OCI-M1 (cell line): ENCODE measurements at regions not wholly inside any gene's neighbourhood (a gene's known extent, or its start where the extent isn't known, plus 50 kb on each side); places are given as distances from the start of the nearest gene placed in this dataset.

Experiments
- DNase-seq: peaks from one replicate; lab custom pipeline; 2025; lab: John Stamatoyannopoulos, UW

- no peak for DNase-seq
Measured at GRCh38 chr20:57970856-57971255, 257.6 kb downstream of the ANKRD60 start.

- no peak for DNase-seq
Measured at GRCh38 chr20:57970116-57970515, 258.3 kb downstream of the ANKRD60 start.

- DNase-seq = no peak
Measured at GRCh38 chr20:57968120-57968519, 258.3 kb upstream of the PMEPA1 start.

GRCh38 chr20:57967364-57967763, 257.5 kb upstream of the PMEPA1 start:
- no peak for DNase-seq

- no peak for DNase-seq
Measured at GRCh38 chr20:57966620-57967019, 256.8 kb upstream of the PMEPA1 start.

- no peak for DNase-seq
Measured at GRCh38 chr20:57965441-57965840, 255.6 kb upstream of the PMEPA1 start.

GRCh38 chr20:57964011-57964862, 254.4 kb upstream of the PMEPA1 start:
- DNase-seq = no peak

GRCh38 chr20:57960803-57961575, 251.2 kb upstream of the PMEPA1 start:
- DNase-seq = no peak

- DNase-seq = no peak
Measured at GRCh38 chr20:57959589-57959988, 249.8 kb upstream of the PMEPA1 start.

GRCh38 chr20:57959018-57959417, 249.2 kb upstream of the PMEPA1 start:
- no peak for DNase-seq

- no peak for DNase-seq
Measured at GRCh38 chr20:57958050-57958420, 248.2 kb upstream of the PMEPA1 start.

GRCh38 chr20:57957411-57958049, 247.7 kb upstream of the PMEPA1 start:
- DNase-seq = no peak

GRCh38 chr20:57953638-57954037, 243.8 kb upstream of the PMEPA1 start:
- no peak for DNase-seq

GRCh38 chr20:57952136-57952535, 242.3 kb upstream of the PMEPA1 start:
- DNase-seq = no peak

GRCh38 chr20:57951549-57951948, 241.7 kb upstream of the PMEPA1 start:
- no peak for DNase-seq

GRCh38 chr20:57950764-57951485, 241.1 kb upstream of the PMEPA1 start:
- DNase-seq = no peak

- no peak for DNase-seq
Measured at GRCh38 chr20:57948180-57948955, 238.6 kb upstream of the PMEPA1 start.

GRCh38 chr20:57947421-57948179, 237.8 kb upstream of the PMEPA1 start:
- DNase-seq = no peak

GRCh38 chr20:57946559-57947315, 236.9 kb upstream of the PMEPA1 start:
- DNase-seq = no peak

- DNase-seq = no peak
Measured at GRCh38 chr20:57944988-57945387, 235.2 kb upstream of the PMEPA1 start.
